ENCODE measurements at regions not wholly inside any gene's neighbourhood (a gene's known extent, or its start where the extent isn't known, plus 50 kb on each side); places are given as distances from the start of the nearest gene placed in this dataset.

GRCh38 chr2:128522829-128523228 lies 204.2 kb upstream of the HS6ST1 start:
- Histone ChIP-seq H3K27ac (ENCODE audit: extremely low read depth, low read depth, low read length) (no peak overlapping the region), H3K9me3 (replicated peaks; ENCODE audit: control insufficient read depth, insufficient read depth, low read depth, low read length) (no peaks in the 10 kb centered on the region), H4K20me1 (replicated peaks; ENCODE audit: control insufficient read depth, insufficient read depth, low read length) (no peaks in the 10 kb centered on the region), H2AFZ (ENCODE audit: low read depth, low read length) (no peak overlapping the region), H3K27me3 (ENCODE audit: control insufficient read depth in 2 of 2, insufficient read depth in 2 of 2, low read length in 2 of 2) (peaks cover 10 to 65% of the 10 kb centered on the region in 2 experiments; a peak in 3 of 5 replicates), H3K9me1 (ENCODE audit: control insufficient read depth, insufficient read depth, low read length) (no peaks in the 10 kb centered on the region), H3K4me3 (no peak overlapping the region), H3K79me2 (ENCODE audit: control insufficient read depth, insufficient read depth, low read length) (no peaks in the 10 kb centered on the region), H3K4me1 (replicated peaks in 1 of 2; ENCODE audit: control insufficient read depth in 2 of 2, insufficient read depth in 2 of 2, low read length in 2 of 2) (no peaks in the 10 kb centered on the region; a peak in 1 of 5 replicates), H3K4me2 (ENCODE audit: insufficient read depth, low read length) (no peak overlapping the region), H3K9ac (ENCODE audit: insufficient read depth in 1 of 2, low read depth in 2 of 2, low read length in 2 of 2) (no peak overlapping the region), H3K36me3 (ENCODE audit: control insufficient read depth, insufficient read depth, low read length) (no peaks in the 10 kb centered on the region)
- ChIA-PET POLR2A (no interaction called here), CTCF (ENCODE audit: low intra/inter-chr PET ratio) (no interaction called here)
- in situ Hi-C loops (cut with MboI) (no loop called here), intact Hi-C loops (cut with micrococcal nuclease) (no loop called here)
- DNase-seq (ENCODE audit: extremely low read depth in 1 of 4, low spot score in 3 of 4) (no peak), FAIRE-seq (no peak), ATAC-seq (no peak)
- no TSS peak for BruUV-seq (replicated peaks)
- 4% methylated on average over 7 of the region's 7 CpGs for WGBS (ENCODE audit: insufficient coverage, low coverage, missing lambda C conversion rate)
- TF ChIP-seq HDAC6 (IDR thresholded peaks at IDR 0.05; ENCODE audit: low read depth, low read length) (no peak), MTA1 (IDR thresholded peaks at IDR 0.05; ENCODE audit: borderline replicate concordance) (no peak), KDM5B (IDR thresholded peaks at IDR 0.05; ENCODE audit: insufficient replicate concordance, low read depth, low read length) (no peak), SUPT5H (IDR thresholded peaks at IDR 0.05) (no peak)

DNA sequence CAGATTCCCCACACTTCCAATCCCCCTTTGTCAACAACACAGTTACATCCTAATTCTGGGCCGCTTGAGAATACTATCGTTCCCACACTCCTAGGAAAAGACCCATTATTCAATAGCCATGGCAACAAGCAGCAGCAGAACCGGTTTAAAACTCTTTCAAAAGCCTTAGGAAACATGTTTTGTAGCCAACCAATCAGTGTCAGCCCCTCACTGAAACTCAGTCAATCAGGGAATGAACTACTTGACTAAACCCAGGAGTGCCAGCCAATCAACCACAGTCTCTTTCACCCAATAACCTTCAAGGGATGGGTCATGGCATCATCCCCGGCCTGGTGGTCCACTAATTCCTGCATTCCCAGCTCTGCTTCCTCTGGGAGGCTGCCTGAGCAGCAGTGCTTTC lies 204.8 kb upstream of the HS6ST1 start:
- in situ Hi-C loops (cut with MboI): no loop called here
- POLR2A ChIA-PET: no interaction called here
- Histone ChIP-seq H3K4me1 (replicated peaks in 1 of 2; ENCODE audit: control insufficient read depth in 2 of 2, insufficient read depth in 2 of 2, low read length in 2 of 2) (no peaks in the 10 kb centered on the region; a peak in 1 of 5 replicates), H3K9me3 (replicated peaks; ENCODE audit: control insufficient read depth, insufficient read depth, low read depth, low read length) (no peaks in the 10 kb centered on the region), H3K9ac (ENCODE audit: insufficient read depth in 1 of 2, low read depth in 2 of 2, low read length in 2 of 2) (no peak overlapping the region), H3K27me3 (ENCODE audit: control insufficient read depth in 2 of 2, insufficient read depth in 2 of 2, low read length in 2 of 2) (peaks cover 10 to 71% of the 10 kb centered on the region in 2 experiments; a peak in 3 of 5 replicates), H2AFZ (ENCODE audit: low read depth, low read length) (no peak overlapping the region), H4K20me1 (replicated peaks; ENCODE audit: control insufficient read depth, insufficient read depth, low read length) (no peaks in the 10 kb centered on the region), H3K9me1 (ENCODE audit: control insufficient read depth, insufficient read depth, low read length) (no peaks in the 10 kb centered on the region), H3K27ac (ENCODE audit: extremely low read depth, low read depth, low read length) (no peak overlapping the region), H3K79me2 (ENCODE audit: control insufficient read depth, insufficient read depth, low read length) (no peaks in the 10 kb centered on the region), H3K36me3 (ENCODE audit: control insufficient read depth, insufficient read depth, low read length) (no peaks in the 10 kb centered on the region), H3K4me2 (ENCODE audit: insufficient read depth, low read length) (no peak overlapping the region), H3K4me3 (no peak overlapping the region)
- CTCF ChIA-PET (ENCODE audit: low intra/inter-chr PET ratio): no interaction called here
- TF ChIP-seq, protein P1, sequence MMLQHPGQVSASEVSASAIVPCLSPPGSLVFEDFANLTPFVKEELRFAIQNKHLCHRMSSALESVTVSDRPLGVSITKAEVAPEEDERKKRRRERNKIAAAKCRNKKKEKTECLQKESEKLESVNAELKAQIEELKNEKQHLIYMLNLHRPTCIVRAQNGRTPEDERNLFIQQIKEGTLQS (IDR thresholded peaks at IDR 0.05): no peak
- TF ChIP-seq, protein P1 (CRISPR knock-in tag; conservative IDR thresholded peaks at IDR 0.05): no peak
- no peak for TF ChIP-seq ZNF780A (CRISPR knock-in tag; IDR thresholded peaks at IDR 0.05)
- intact Hi-C loops (cut with micrococcal nuclease): no loop called here
- DNase-seq (ENCODE audit: extremely low read depth in 1 of 4, low spot score in 3 of 4): no peak
- no TSS peak for BruUV-seq (replicated peaks)
- FAIRE-seq: no peak
- 2% methylated on average over 4 of the region's 4 CpGs for WGBS (ENCODE audit: insufficient coverage, low coverage, missing lambda C conversion rate)
- ATAC-seq: no peak
